GM12878 (cell line): ENCODE measurements at regions not wholly inside any gene's neighbourhood (a gene's known extent, or its start where the extent isn't known, plus 50 kb on each side); places are given as distances from the start of the nearest gene placed in this dataset.

Source experiments
- ATAC-seq: fragments of 200-7000 bp; cut with Tn5 transposase; 3 replicates; pipeline ENCODE4 v1.9.1; 2020; ENCODE audit warnings: mild to moderate bottlenecking, moderate library complexity
- BruUV-seq: library from RNA; stranded (reverse); fragments of 400-500 nt; replicated peaks from 2 replicates; lab custom pipeline; 2021; lab: Mats Ljungman, UMichigan
- CTCF ChIA-PET: fragments of 300-600 bp; sonication (Branson Sonifier 250); formaldehyde crosslinking; extraction: SDS; loops from one replicate; lab custom pipeline; 2021; ENCODE audit warnings: inconsistent platforms; lab: Yijun Ruan, JAX
- POLR2A ChIA-PET: fragments of 350-600 bp; formaldehyde crosslinking; extraction: SDS; loops from one replicate; lab custom pipeline; 2021; ENCODE audit warnings: inconsistent platforms; lab: Charles Lee
- RAD21 ChIA-PET: fragments of 300-600 bp; sonication (Branson Sonifier 250); formaldehyde crosslinking; loops from one replicate; lab custom pipeline; 2023; ENCODE audit warnings: antibody characterized with exemption; ENCODE audit not compliant: unreplicated experiment; lab: Charles Lee
- SMC1A ChIA-PET: fragments of 300-600 bp; sonication (Branson Sonifier 250); formaldehyde crosslinking; loops from one replicate; lab custom pipeline; 2023; ENCODE audit not compliant: unreplicated experiment, uncharacterized antibody; lab: Charles Lee
- DNase-seq: peaks from one replicate; pipeline ENCODE4 v3.0.0-alpha.2; 2011; ENCODE audit warnings: low read depth, low spot score
- FAIRE-seq: peaks from 3 replicates; lab custom pipeline; 2011; peaks lifted over from hg19 to GRCh38; lab: Jason Lieb, UNC
- H2AFZ ChIP-seq: 2 replicates; pipeline ENCODE4 v1.6.0; 2011; ENCODE audit warnings: low read depth, low read length, control low read depth; ENCODE audit not compliant: control insufficient read depth
- H3K27ac ChIP-seq: 2 replicates; pipeline ENCODE4 v1.5.1; 2011; ENCODE audit warnings: control low read depth; ENCODE audit not compliant: control insufficient read depth, insufficient read depth
- H3K27me3 ChIP-seq, 2 experiments: replicated peaks in 1 of 2; 2 replicates each; pipeline versions ENCODE4 v1.6.0 to v1.6.1; 2011; ENCODE audit warnings: low read length in 1 of 2; ENCODE audit not compliant: control insufficient read depth in 2 of 2, insufficient read depth in 2 of 2
- H3K36me3 ChIP-seq, 2 experiments: 2 replicates each; pipeline ENCODE4 v1.5.1; 2011; ENCODE audit warnings: low read length in 1 of 2; ENCODE audit not compliant: control insufficient read depth in 2 of 2, insufficient read depth in 2 of 2
- H3K4me1 ChIP-seq: 2 replicates; pipeline ENCODE4 v1.6.1; 2011; ENCODE audit warnings: mild to moderate bottlenecking, low read length, moderate library complexity, mixed read lengths; ENCODE audit not compliant: control insufficient read depth, insufficient read depth
- H3K4me2 ChIP-seq: 2 replicates; pipeline ENCODE4 v1.6.0; 2011; ENCODE audit warnings: control low read depth; ENCODE audit not compliant: control insufficient read depth, insufficient read depth
- H3K4me3 ChIP-seq: fragments of 200-600 bp; sonication (generic); 2 replicates; pipeline ENCODE4 v1.5.1; 2016
- H3K79me2 ChIP-seq: 2 replicates; pipeline ENCODE4 v1.6.0; 2011; ENCODE audit warnings: low read length; ENCODE audit not compliant: control insufficient read depth, insufficient read depth
- H3K9ac ChIP-seq: 2 replicates; pipeline ENCODE4 v1.8.0; 2011; ENCODE audit warnings: low read length, control low read depth, mixed read lengths; ENCODE audit not compliant: control insufficient read depth, insufficient read depth
- H3K9me3 ChIP-seq: replicated peaks from 3 replicates; pipeline ENCODE4 v1.5.1; 2011; ENCODE audit warnings: mild to moderate bottlenecking, low read length; ENCODE audit not compliant: control insufficient read depth, insufficient read depth
- H4K20me1 ChIP-seq: 2 replicates; pipeline ENCODE4 v1.6.0; 2011; ENCODE audit not compliant: control insufficient read depth, insufficient read depth
- BRCA1 ChIP-seq: IDR thresholded peaks from 2 replicates; pipeline ENCODE4 v1.6.1; 2011; ENCODE audit warnings: low read depth, low read length, improper control_type of control experiment
- EGR1 ChIP-seq, 2 experiments: IDR thresholded peaks; 1 replicate in 1 of 2; 2 replicates in 1 of 2; pipeline ENCODE4 v1.6.1; 2011 to 2012; ENCODE audit warnings: low read depth in 2 of 2, low read length in 2 of 2, borderline replicate concordance in 1 of 2, mild to moderate bottlenecking in 1 of 2, moderate library complexity in 1 of 2
- MYB ChIP-seq: fragments of 150-350 bp; IDR thresholded peaks from 2 replicates; pipeline ENCODE4 v1.6.1; 2014; ENCODE audit warnings: mild to moderate bottlenecking, low read depth, low read length, borderline replicate concordance
- NRF1 ChIP-seq: conservative IDR thresholded peaks from 2 replicates; pipeline ENCODE4 v1.6.1; 2011; ENCODE audit warnings: mild to moderate bottlenecking, low read depth, low read length, improper control_type of control experiment
- PML ChIP-seq: IDR thresholded peaks from 2 replicates; pipeline ENCODE4 v1.6.1; 2012; ENCODE audit warnings: low read length, inconsistent platforms
- TARDBP ChIP-seq: IDR thresholded peaks from 2 replicates; pipeline ENCODE4 v1.6.1; 2016; ENCODE audit warnings: borderline replicate concordance
- TCF3 ChIP-seq: IDR thresholded peaks from 2 replicates; pipeline ENCODE4 v1.6.1; 2012; ENCODE audit warnings: low read depth, mild to moderate bottlenecking, low read length, borderline replicate concordance; ENCODE audit not compliant: insufficient read depth
- ZNF622 ChIP-seq: fragments of 450-650 bp; IDR thresholded peaks from 2 replicates; pipeline ENCODE4 v1.6.1; 2017; ENCODE audit warnings: mild to moderate bottlenecking, inconsistent platforms
- WGBS: methylation state at CpG from one replicate; pipeline ENCODE4 v1.1.6; 2016; ENCODE audit warnings: low lambda C conversion rate; ENCODE audit not compliant: insufficient replicate concordance, insufficient coverage; ENCODE audit errors: missing lambda C conversion rate; 5-methylcytosine and 5-hydroxymethylcytosine counted together
- in situ Hi-C: fragments of 300-500 bp; cut with MboI; formaldehyde crosslinking; loops from 9 replicates; pipeline ENCODE4 v1.14.3; 2018; ENCODE audit warnings: mixed read lengths
- intact Hi-C: fragments of 100-400 bp; cut with micrococcal nuclease; formaldehyde crosslinking; loops from one replicate; pipeline ENCODE4 v1.14.2; 2022; ENCODE audit not compliant: unreplicated experiment
- TF ChIP-seq, protein P1 (sequence below): IDR thresholded peaks from 2 replicates; pipeline ENCODE4 v1.6.1; 2012; ENCODE audit warnings: mild to moderate bottlenecking, low read depth, low read length
- TF ChIP-seq, protein P2 (sequence below): IDR thresholded peaks from 2 replicates; pipeline ENCODE4 v1.6.1; 2012; ENCODE audit warnings: low read depth, low read length, improper control_type of control experiment
- TF ChIP-seq, protein P3 (sequence below): IDR thresholded peaks from 2 replicates; pipeline ENCODE4 v1.6.1; 2011; ENCODE audit warnings: low read depth, mild to moderate bottlenecking, low read length, moderate library complexity, borderline replicate concordance; ENCODE audit errors: extremely low read depth

DNA sequence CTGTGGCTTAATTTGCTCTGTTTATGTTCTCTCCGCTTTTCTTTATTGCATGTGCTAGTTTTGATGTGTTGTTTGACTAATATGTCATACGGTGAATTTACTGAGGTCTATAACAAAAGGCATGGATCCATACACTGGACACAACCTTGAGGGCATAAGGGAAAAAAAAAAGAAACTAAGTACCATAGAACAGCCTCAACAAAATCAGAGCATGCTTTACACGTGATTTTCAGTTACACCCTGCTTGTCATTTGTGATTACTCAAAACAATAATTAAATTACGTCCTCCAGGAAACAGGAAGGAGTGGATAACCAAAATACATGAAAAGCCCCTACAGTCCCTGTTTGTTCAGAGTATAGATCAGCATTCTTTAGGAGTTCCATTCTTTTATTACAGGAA, 150.5 kb downstream of the CRPPA start:
- Histone ChIP-seq H3K4me2 (no peak overlapping the region), H3K27me3 (no peaks in the 10 kb centered on the region), H3K9me3 (no peaks in the 10 kb centered on the region), H3K36me3 (no peaks in the 10 kb centered on the region), H3K4me3 (no peak overlapping the region), H4K20me1 (no peaks in the 10 kb centered on the region), H3K4me1 (no peaks in the 10 kb centered on the region), H3K27ac (no peak overlapping the region), H3K9ac (no peak overlapping the region), H3K79me2 (no peaks in the 10 kb centered on the region), H2AFZ (no peak overlapping the region)
- CTCF ChIA-PET = no interaction called here
- ATAC-seq (no peak), DNase-seq (no peak), FAIRE-seq (no peak)
- 26% methylated on average over 4 of the region's 4 CpGs for WGBS
- SMC1A ChIA-PET = no interaction called here
- RAD21 ChIA-PET = no interaction called here
- intact Hi-C loops = no loop called here
- BruUV-seq = no TSS peak
- in situ Hi-C loops = no loop called here
- no peak for TF ChIP-seq TCF3
- TF ChIP-seq NRF1 = no peak
- TF ChIP-seq, protein P1, sequence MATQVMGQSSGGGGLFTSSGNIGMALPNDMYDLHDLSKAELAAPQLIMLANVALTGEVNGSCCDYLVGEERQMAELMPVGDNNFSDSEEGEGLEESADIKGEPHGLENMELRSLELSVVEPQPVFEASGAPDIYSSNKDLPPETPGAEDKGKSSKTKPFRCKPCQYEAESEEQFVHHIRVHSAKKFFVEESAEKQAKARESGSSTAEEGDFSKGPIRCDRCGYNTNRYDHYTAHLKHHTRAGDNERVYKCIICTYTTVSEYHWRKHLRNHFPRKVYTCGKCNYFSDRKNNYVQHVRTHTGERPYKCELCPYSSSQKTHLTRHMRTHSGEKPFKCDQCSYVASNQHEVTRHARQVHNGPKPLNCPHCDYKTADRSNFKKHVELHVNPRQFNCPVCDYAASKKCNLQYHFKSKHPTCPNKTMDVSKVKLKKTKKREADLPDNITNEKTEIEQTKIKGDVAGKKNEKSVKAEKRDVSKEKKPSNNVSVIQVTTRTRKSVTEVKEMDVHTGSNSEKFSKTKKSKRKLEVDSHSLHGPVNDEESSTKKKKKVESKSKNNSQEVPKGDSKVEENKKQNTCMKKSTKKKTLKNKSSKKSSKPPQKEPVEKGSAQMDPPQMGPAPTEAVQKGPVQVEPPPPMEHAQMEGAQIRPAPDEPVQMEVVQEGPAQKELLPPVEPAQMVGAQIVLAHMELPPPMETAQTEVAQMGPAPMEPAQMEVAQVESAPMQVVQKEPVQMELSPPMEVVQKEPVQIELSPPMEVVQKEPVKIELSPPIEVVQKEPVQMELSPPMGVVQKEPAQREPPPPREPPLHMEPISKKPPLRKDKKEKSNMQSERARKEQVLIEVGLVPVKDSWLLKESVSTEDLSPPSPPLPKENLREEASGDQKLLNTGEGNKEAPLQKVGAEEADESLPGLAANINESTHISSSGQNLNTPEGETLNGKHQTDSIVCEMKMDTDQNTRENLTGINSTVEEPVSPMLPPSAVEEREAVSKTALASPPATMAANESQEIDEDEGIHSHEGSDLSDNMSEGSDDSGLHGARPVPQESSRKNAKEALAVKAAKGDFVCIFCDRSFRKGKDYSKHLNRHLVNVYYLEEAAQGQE = no peak
- no peak for TF ChIP-seq PML
- no peak for TF ChIP-seq BRCA1
- TF ChIP-seq EGR1 (IDR thresholded peaks at IDR 0.05; ENCODE audit: borderline replicate concordance in 1 of 2, low read depth in 2 of 2, low read length in 2 of 2) = no peak
- TF ChIP-seq ZNF622 = no peak
- TF ChIP-seq, protein P2, sequence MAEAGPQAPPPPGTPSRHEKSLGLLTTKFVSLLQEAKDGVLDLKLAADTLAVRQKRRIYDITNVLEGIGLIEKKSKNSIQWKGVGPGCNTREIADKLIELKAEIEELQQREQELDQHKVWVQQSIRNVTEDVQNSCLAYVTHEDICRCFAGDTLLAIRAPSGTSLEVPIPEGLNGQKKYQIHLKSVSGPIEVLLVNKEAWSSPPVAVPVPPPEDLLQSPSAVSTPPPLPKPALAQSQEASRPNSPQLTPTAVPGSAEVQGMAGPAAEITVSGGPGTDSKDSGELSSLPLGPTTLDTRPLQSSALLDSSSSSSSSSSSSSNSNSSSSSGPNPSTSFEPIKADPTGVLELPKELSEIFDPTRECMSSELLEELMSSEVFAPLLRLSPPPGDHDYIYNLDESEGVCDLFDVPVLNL = no peak
- TF ChIP-seq TARDBP = no peak
- no peak for TF ChIP-seq MYB
- TF ChIP-seq, protein P3, sequence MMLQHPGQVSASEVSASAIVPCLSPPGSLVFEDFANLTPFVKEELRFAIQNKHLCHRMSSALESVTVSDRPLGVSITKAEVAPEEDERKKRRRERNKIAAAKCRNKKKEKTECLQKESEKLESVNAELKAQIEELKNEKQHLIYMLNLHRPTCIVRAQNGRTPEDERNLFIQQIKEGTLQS = no peak
- POLR2A ChIA-PET = no interaction called here
